HG02938 (cell line): ENCODE measurements at regions not wholly inside any gene's neighbourhood (a gene's known extent, or its start where the extent isn't known, plus 50 kb on each side); places are given as distances from the start of the nearest gene placed in this dataset.

Experiments
- ATAC-seq: cut with Tn5 transposase; IDR thresholded peaks from one replicate; pipeline ENCODE4 v1.9.1; 2021; ENCODE audit warnings: mild to moderate bottlenecking, moderate library complexity; ENCODE audit not compliant: unreplicated experiment

DNA sequence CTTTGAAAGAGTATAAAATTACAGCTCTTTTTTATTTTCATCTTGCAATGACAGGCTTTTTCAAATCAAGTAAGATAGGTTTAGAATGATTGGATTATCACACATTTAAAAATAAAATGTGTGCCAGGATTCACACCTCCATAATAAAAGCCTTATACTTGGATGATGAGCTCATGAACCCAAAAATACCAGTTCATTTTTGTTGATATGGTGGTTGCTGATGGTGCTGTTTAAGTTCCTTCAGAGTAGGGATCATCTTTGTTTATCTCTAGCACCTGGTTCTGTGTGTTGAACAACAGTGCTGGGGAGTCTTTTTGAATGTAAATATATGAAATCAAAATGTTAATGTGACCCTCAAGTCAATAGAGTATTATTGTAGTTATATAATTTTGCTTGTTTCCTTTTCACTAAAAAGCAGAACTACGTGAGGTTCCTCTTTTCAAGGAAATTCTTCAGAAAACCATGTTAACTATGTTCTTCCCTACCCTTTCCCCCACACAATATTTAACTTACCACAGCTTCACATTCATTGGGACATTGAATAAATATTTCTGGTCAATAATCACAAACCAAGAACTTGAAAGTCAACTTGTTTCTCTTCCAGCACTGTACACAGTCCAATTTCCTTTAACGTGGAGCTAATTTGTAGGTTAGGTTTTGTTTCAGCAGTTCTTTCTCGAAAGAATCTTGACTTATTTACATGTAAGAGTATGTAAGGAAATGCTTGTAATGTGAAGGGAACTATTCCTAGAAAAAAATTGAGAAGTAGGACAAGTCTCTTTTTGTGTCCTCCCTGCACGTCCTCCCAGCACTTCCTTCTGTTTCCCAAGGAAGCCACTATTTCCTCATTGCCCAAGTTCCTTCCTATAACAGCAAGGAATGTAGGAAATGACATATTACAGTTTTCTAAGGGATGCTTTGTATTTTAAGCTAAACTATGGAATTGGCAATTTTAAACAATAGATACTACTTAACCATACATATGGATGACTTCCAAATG lies 945.9 kb upstream of the CITED2 start:
- ATAC-seq, result no peak

DNA sequence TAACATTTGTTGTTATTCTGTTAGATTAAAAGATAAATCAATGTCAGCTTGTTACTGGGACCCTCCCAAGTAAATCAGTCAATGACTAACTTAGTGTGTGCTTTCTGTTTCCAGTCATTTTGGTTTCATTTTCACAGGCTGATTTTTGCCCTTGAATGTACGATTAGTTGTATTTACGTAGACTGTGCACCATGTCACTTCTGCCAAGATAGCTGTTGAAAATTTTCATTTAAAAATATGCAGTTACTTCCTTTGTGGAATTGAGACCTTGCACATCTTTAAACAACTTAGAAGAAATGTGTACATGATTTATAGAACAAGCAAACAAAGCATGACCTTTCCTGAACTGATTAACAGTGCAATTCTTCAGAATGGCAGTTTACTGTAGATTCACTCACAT lies 944.8 kb upstream of the CITED2 start:
- no peak for ATAC-seq

DNA sequence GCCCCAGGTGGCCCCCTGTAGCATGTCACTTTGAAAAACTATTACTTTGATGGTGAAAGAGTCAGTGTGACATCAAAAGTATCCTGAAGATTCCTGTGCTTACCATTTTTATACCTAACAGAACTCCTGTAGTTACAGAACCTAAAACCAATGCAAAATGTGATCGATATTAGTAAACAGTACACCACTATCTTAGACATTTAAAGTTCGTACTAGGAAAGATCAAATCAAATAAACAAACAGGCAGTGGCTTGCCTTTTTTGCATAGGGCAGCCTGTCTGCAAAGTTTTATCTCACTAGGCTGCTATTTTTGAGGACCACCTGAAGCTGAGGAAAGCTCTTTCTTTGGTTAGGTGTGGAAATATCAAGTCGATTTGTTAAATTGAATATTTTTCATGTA lies 944.0 kb upstream of the CITED2 start:
- no peak for ATAC-seq

DNA sequence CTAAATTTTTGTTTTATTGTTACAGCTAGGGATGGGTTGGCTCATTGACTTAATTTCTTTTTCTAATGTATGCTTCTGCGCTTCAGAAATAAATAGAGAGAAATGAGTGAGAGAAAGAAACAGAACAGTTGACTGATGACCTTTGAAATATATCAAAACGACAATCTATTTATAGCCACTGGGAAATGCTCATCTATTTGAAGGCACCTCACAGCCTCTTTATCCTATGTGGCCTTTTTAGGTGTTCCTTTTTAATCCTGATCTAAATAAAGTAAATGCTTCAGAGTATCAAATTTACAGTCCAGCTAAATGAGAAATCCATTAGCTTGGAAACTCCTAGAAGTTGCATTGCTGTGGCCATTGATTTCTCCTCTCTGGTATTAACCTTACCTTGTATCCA lies 943.5 kb upstream of the CITED2 start:
- no peak for ATAC-seq

DNA sequence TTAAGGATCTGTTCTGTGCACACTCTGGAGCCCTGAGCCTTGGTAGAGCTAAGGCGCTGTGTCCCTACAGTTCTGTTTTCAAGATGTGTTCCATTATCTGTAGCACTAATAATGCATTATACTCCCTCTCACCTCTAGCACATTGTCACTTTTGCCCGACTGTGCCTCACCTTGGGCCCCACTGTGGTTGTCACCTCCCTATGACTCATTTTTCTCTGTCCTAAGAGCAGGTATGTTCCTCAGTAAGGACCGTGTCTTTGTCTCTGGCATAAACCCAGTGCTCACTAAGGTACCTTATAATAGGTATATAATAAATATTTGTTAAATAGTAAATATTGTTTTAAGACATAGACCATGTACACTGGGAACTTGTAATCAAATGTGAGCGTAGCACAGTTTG lies 942.5 kb upstream of the CITED2 start:
- no peak for ATAC-seq

DNA sequence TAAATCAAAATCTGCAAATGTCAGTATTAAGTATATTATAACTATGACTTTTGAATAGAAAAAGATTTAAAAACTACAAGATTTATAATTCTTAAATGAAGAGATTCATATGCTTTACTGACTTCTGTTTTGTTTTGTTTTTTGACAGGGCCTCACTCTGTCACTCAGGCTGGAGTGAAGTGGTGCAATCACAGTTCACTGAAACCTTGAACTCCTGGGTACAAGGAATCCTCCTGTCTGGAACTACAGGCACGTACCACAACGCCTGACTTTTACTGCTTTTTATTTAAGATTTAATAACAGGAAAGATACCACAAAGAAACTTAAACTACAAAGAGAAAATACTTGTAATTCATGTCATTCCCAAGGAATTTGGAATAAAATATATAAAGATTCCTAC lies 940.2 kb upstream of the CITED2 start:
- no peak for ATAC-seq

DNA sequence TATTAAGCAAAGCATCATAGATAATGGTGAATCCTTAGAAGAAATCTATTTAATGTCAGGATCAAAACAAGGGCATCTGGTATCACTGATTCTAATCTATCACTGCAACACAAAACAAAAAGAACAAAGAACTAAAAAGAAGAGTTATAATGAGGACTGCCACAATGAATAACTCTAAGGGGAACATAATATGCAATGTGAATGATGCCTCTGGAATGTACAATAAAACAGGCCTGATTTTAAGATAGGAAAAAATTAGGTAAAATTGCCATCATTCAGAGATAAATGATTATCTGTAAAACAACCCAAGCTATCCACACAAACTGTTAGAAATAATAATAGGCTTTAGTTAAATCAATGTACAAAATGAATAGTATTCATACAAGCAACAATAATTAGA lies 936.7 kb upstream of the CITED2 start:
- no peak for ATAC-seq

DNA sequence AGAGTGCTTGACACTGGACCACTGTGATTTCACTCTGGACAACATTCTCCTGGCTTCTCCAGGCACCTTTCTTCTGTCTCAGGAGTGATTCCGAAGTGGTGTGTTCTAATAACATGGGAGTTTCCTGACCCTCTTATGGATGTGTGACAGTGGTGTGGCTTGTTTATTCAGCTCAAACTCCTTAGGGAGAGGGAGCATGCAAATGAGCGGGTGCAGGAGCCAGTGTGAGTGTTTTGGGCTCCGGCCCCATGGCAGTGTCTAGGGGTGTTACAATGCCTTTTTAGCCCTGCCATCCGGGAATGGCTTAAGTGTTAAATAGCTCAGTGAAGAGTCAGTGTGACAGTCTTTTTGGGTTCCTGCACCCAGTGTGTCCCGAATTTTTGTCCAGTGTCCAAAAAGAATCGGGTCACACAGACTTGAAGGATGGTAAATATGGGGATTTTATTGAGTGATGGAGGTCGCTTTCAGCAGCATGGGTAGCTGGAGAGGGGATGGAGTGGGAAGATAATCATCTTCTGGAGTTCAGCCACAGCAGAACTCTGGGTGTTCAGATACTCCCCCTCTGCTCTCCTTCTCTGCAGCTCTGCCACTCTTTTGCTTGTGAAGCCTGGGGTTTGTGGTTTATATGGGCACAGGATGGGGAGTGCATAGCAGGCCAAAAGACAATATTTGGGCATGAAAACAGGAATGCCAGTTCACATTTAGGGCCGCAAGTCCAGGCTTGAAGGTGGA lies 928.9 kb upstream of the CITED2 start:
- ATAC-seq, result no peak

DNA sequence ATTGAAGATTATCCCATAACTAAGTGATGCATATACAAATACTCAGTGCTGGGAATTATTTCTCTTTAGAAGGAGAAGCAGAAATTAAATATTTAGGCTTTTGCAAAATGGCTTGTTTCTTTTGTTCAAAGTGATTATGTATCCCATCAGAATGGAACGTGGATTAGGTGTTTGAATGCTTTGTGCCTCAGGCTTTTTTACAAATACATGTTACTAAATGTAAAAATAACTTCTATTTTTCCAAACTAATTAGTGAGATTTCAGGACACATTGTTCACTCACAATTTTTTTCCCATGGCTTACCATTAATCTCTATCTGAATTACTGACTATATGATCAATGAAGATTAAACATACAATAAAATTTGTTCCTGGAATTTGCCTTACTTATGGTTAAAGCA lies 925.9 kb upstream of the CITED2 start:
- ATAC-seq, result no peak

DNA sequence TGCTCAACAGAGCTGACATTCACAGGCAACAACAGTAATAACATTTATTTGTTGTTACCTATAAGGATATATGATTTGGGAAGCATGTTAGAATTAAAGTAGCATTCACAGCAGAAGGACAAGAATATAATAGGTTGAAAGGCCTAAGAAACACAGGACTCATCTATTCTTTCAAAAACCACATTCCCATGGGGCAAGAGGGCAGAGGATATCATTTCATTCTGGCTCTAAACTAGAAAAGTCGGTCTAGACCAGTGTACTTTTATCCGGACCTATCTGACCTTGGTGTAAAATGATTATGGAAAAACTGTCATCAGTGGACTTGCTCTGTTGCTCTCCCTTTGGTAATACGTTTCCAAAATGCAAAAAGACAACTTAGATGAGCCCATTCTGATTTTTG lies 914.7 kb upstream of the CITED2 start:
- no peak for ATAC-seq

DNA sequence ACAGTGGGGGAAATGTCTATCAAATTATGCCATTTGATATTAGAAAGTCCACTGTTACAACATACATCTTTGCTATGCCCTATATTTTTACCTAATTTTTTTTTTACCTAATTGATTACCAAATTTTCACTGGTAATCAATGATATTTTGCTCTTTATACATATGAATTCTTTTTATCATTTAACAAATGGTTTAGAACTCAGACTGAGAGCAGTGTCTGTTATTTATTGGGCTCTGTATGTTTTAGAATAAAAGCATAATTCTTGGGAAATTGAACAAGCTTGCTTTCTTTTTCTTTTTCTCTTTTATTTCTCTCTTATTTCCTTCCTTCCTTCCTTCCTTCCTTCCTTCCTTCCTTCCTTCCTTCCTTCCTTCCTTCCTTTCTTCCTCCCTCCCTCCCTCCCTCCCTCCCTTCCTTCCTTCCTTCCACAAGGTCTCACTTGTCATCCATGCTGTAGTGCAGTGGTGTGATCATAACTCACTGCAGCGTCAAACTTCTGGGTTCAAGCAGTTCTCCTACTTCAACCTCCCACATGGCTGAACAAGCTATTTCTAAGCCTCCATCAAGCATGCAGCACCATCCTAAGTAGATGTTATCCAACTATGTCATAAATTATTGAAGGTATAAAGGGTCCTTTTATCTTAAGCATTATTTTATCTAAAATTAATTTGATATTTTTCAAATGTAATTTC lies 911.7 kb upstream of the CITED2 start:
- no peak for ATAC-seq

DNA sequence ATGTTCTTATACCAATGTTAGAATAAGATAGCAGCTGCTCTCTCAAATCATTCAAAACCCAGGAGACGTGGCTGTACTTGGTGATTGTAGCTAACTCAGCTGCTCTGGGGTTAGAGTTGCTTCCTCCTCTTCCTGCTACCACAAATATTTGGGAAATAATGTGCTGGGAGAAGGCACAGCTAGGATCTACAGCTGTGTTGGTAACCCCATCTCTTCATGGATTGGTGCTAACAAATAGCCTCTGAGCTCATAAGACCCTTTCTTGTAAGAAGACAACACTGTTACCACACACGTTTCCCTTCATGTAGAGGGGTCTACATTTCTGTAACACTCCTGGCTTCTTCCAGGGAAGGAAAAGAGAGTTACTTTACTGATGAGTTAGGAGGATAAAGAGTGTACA lies 911.0 kb upstream of the CITED2 start:
- ATAC-seq, result no peak

DNA sequence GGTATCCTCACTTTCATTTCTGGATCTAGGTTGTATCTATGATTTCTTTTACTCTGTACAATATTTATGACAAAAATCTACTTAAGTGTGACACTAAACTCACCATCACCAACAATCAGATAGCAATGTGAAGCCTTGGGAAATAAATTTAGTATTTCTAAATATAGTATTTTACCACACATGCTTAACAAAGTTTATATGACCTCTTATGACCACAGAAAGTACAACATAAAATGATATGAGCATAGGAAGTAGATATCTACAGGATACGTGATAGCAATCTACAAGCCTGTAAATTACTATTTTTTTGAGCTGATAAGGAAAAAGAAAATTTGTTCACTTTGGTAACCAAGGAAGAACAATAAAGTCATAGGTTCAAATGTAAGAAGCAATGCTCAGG lies 910.4 kb upstream of the CITED2 start:
- no peak for ATAC-seq

DNA sequence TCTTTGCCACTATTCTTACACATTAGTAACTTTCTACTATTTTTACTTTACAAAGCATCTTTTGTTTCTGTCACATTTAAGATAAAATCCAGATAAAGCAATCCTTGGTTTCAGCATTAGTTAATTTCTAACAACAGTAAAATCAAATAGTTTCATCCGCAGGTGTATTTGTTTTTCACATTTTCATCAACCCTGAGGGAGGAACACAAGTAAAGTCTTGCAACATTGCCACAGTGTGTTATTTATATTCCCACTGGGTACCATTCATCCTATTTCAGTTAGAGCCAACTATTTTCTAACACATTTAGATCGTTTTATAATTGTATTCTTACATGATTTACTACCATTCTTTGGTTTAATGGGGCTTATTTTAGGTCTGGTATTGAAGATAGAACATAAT lies 908.7 kb upstream of the CITED2 start:
- no peak for ATAC-seq

DNA sequence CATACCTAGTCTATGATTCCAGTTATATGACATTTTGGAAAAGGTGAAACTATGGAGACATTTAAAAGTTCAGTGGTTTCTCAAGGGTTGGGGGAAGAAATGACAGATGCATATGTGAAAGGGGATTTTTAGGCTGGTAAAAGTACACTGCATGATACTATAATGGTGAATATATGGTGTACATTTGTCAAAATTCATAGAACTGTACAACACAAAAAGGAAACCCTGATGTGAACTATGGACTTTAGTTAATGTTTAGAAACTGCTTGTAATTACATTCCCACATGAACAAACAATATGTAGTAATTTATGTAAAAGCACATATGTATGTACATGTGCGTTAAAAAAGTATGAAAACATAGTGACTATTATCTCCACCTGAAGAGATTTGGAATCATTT lies 907.3 kb upstream of the CITED2 start:
- ATAC-seq, result no peak

DNA sequence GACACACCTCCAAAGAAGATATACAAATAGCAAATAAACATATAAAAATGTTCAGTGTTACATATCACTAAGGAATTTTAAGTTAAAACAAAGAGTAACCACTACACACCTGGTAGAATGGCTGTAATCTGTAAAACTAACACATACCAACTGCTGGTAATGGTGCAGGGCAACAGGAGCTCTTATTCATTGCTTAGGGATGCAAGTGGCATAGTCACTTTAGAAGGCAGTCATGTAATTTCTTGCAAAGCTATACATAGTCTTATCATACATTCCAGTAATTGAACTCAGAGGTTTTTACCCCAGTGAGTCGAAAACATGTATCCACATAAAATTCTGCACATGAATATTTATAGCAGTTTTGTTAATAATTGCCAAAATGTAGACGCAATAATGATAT lies 906.8 kb upstream of the CITED2 start:
- ATAC-seq, result no peak

DNA sequence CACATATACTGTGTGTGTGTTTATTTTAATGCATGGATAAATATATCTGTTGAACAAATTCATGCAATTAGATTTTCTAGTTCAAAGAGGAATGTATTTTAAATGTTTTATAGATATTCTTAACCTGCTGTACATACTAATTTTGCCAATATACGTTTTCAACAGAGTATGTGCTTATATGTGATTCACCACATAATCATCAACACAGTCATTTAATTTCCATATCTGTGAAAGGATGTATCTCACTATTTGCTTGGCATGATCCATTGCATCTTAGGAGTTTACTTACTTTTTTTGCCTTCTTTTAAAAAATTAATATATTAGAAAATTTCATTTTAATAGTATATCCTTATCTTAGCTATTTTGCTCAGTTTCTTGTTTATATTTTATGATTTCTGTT lies 902.3 kb upstream of the CITED2 start:
- ATAC-seq, result no peak

DNA sequence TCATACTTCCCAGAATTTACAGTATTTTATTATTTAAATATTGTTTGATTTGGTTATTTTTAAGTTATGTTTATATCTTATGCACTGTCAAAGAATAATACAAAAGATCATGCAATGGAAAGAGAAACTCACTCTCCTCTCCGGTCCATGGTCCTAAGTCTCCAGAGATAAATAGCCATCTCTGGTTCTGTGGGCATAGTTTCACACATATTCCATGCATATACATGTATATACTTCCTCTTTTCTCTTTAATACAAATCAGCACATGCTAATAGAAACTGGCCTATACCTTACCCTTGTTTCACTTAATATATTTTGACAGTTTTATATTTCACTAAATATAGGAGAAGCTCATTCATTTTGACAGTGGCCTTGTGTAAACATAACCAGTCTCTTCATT lies 901.7 kb upstream of the CITED2 start:
- ATAC-seq, result no peak

DNA sequence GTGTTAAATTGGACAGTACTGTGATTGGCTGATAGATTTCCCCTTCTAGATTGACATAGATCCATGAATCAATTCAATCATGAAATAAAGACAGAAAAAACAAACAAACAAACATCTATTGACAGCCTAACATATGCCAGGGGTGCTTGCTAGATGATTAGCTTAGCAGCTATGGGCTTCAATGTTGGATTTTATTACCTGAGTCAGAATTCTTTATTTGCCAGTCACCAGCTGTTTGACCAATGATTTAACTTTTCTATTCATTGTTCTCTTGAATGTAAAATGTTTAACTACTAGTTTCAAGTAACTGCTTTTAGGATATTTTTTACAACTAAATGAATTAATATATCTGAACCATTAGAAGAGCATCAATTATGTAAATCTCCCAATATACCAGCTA lies 901.3 kb upstream of the CITED2 start:
- no peak for ATAC-seq

DNA sequence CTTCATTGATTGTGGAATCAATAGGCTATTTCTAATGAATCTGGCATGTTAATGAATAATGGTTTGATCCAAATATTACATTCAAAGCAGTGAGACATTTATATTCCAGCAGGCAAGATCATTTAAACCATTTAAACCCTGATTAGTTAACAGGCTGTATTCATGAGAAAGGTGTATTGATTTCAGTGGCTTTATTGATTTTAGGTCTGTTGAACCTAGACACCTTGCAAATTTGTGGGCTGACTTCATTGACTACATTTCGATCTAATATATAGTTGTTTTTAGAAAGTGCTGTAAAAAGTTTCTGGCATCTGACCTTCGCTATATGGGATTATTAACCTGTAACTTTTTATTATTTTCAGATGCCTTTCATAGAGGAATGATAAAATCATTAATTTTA lies 900.1 kb upstream of the CITED2 start:
- no peak for ATAC-seq

DNA sequence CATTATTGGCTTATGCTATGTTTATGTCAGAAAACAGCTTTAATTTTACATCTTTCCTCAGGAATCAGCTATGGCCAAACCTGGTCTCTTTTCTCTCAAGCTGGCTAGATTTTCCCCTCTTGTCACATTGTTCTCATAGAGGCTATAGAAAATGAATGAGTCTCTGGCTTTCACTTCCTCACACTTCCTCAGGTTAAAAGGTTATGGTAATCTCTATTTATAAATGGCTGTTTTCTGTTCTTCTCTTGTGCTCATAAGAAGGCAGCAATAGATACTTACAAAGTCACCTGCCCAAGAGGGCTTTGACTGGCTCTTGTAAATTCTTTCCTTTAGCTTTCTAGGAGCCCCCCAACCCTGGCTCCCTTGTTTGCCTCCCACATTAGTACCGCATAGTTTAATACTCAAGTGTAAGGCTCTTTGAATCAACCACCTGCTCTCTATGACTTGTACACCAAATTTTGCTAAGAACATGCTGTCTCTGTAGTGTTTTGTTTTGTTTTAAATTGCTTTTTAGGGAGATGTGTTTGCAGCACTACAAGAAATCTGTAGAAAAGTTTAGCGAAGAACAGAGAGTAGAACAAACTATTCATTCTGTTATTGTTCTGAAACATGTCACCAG lies 897.4 kb upstream of the CITED2 start:
- peak; percentile 98 for ATAC-seq
